ENCODE measurements at regions not wholly inside any gene's neighbourhood (a gene's known extent, or its start where the extent isn't known, plus 50 kb on each side); places are given as distances from the start of the nearest gene placed in this dataset.
A peak's percentile ranks its signal among the peaks of the same experiment; 100 is the strongest.

GRCh38 chr14:87494010-87494409 lies 499.0 kb downstream of the GALC start:
- H3K27me3 ChIP-seq (replicated peaks in 1 of 2; ENCODE audit: control insufficient read depth in 2 of 2, insufficient read depth in 2 of 2, low read length in 1 of 2), result no peaks in the 10 kb centered on the region
- H3K36me3 ChIP-seq (ENCODE audit: control insufficient read depth in 2 of 2, insufficient read depth in 2 of 2, low read length in 1 of 2), result no peaks in the 10 kb centered on the region
- H3K9me3 ChIP-seq (replicated peaks; ENCODE audit: control insufficient read depth, insufficient read depth, low read length), result no peaks in the 10 kb centered on the region
- CTCF ChIA-PET, result no interaction called here
- H3K9ac ChIP-seq (ENCODE audit: control insufficient read depth, insufficient read depth, low read length), result no peak overlapping the region
- H3K4me3 ChIP-seq, result no peak overlapping the region
- POLR2A ChIA-PET, result no interaction called here
- no peak overlapping the region for H3K4me2 ChIP-seq (ENCODE audit: control insufficient read depth, insufficient read depth)
- SMC1A ChIA-PET (ENCODE audit: uncharacterized antibody, unreplicated experiment), result no interaction called here
- TF ChIP-seq NFYB (IDR thresholded peaks at IDR 0.05; ENCODE audit: insufficient read depth, low read depth, low read length) (0 out of 2 replicates have a peak, but pooled peaks have one; percentile 24), HDAC2 (IDR thresholded peaks at IDR 0.05) (no peak)
- intact Hi-C loops (cut with micrococcal nuclease; ENCODE audit: unreplicated experiment) (no loop called here), in situ Hi-C loops (cut with MboI) (no loop called here)
- H3K27ac ChIP-seq (ENCODE audit: control insufficient read depth, insufficient read depth), result no peak overlapping the region
- RAD21 ChIA-PET (ENCODE audit: unreplicated experiment), result no interaction called here
- FAIRE-seq, result no peak
- no peak for ATAC-seq
- H2AFZ ChIP-seq (ENCODE audit: control insufficient read depth, low read depth, low read length), result no peak overlapping the region
- DNase-seq (ENCODE audit: low read depth, low spot score), result no peak
- H3K4me1 ChIP-seq (ENCODE audit: control insufficient read depth, insufficient read depth, low read length), result no peaks in the 10 kb centered on the region
- BruUV-seq (replicated peaks), result no TSS peak
- no peaks in the 10 kb centered on the region for H3K79me2 ChIP-seq (ENCODE audit: control insufficient read depth, insufficient read depth, low read length)
- no peaks in the 10 kb centered on the region for H4K20me1 ChIP-seq (ENCODE audit: control insufficient read depth, insufficient read depth)

GRCh38 chr14:87492561-87492960 lies 500.4 kb downstream of the GALC start:
- WGBS (ENCODE audit: insufficient coverage, insufficient replicate concordance, low lambda C conversion rate, missing lambda C conversion rate), result 29% methylated on average over 2 of the region's 2 CpGs
- no peak overlapping the region for H3K9ac ChIP-seq (ENCODE audit: control insufficient read depth, insufficient read depth, low read length)
- no peak for DNase-seq (ENCODE audit: low read depth, low spot score)
- H3K79me2 ChIP-seq (ENCODE audit: control insufficient read depth, insufficient read depth, low read length), result no peaks in the 10 kb centered on the region
- no peaks in the 10 kb centered on the region for H3K9me3 ChIP-seq (replicated peaks; ENCODE audit: control insufficient read depth, insufficient read depth, low read length)
- POLR2A ChIA-PET, result no interaction called here
- H3K4me1 ChIP-seq (ENCODE audit: control insufficient read depth, insufficient read depth, low read length), result no peaks in the 10 kb centered on the region
- H3K4me2 ChIP-seq (ENCODE audit: control insufficient read depth, insufficient read depth), result no peak overlapping the region
- SMC1A ChIA-PET (ENCODE audit: uncharacterized antibody, unreplicated experiment), result no interaction called here
- H3K4me3 ChIP-seq, result no peak overlapping the region
- in situ Hi-C loops (cut with MboI) (no loop called here), intact Hi-C loops (cut with micrococcal nuclease; ENCODE audit: unreplicated experiment) (no loop called here)
- no peak overlapping the region for H3K27ac ChIP-seq (ENCODE audit: control insufficient read depth, insufficient read depth)
- H2AFZ ChIP-seq (ENCODE audit: control insufficient read depth, low read depth, low read length), result no peak overlapping the region
- H4K20me1 ChIP-seq (ENCODE audit: control insufficient read depth, insufficient read depth), result no peaks in the 10 kb centered on the region
- RAD21 ChIA-PET (ENCODE audit: unreplicated experiment), result no interaction called here
- CTCF ChIA-PET, result no interaction called here
- H3K36me3 ChIP-seq (ENCODE audit: control insufficient read depth in 2 of 2, insufficient read depth in 2 of 2, low read length in 1 of 2), result no peaks in the 10 kb centered on the region
- no TSS peak for BruUV-seq (replicated peaks)
- no peak for FAIRE-seq
- no peak for ATAC-seq
- TF ChIP-seq SREBF2 (IDR thresholded peaks at IDR 0.05; ENCODE audit: low read length) (no peak), MAX (IDR thresholded peaks at IDR 0.05; ENCODE audit: low read depth, low read length) (no peak), E4F1 (IDR thresholded peaks at IDR 0.05; ENCODE audit: borderline replicate concordance, partially characterized antibody) (no peak), GABPA (IDR thresholded peaks at IDR 0.05; ENCODE audit: low read depth) (no peak), RUNX3 (IDR thresholded peaks at IDR 0.05; ENCODE audit: low read length) (no peak), NR2F1 (conservative IDR thresholded peaks at IDR 0.05) (no peak), ETV6 (conservative IDR thresholded peaks at IDR 0.05 in 1 of 2, IDR thresholded peaks at IDR 0.05 in 1 of 2; ENCODE audit: borderline replicate concordance in 1 of 2, low read depth in 1 of 2) (no peak), CREM (IDR thresholded peaks at IDR 0.05; ENCODE audit: low read depth) (no peak), ZNF274 (IDR thresholded peaks at IDR 0.05; ENCODE audit: insufficient read depth, insufficient read length) (no peak), SMC3 (IDR thresholded peaks at IDR 0.05; ENCODE audit: borderline replicate concordance, low read length) (no peak), NFYA (IDR thresholded peaks at IDR 0.05; ENCODE audit: borderline replicate concordance, low read depth, low read length) (no peak)
- H3K27me3 ChIP-seq (replicated peaks in 1 of 2; ENCODE audit: control insufficient read depth in 2 of 2, insufficient read depth in 2 of 2, low read length in 1 of 2), result no peaks in the 10 kb centered on the region
